ENCODE measurements at regions not wholly inside any gene's neighbourhood (a gene's known extent, or its start where the extent isn't known, plus 50 kb on each side); places are given as distances from the start of the nearest gene placed in this dataset.

DNA sequence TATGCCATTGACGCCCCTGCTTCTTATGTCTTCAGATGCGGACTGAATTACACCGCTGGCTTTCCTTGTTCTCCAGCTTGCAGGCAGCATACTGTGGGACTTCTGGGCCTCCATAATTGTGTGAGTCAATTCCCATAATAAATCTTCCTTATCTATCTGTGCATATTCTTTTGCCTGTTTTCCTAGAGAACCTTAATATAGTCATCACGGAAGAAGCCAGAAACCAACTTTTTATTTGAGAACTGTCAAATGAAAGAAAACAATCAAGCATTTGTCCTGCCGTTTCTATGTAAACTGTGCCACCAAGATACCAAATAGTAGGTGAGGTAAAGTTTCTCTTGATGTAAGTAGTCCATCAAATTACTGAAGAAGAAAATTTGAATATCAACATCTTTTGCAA is 51.8 kb upstream of the B3GALNT1 start:
- Histone ChIP-seq H3K27ac (no peak overlapping the region), H3K4me2 (no peak overlapping the region), H3K4me1 (no peaks in the 10 kb centered on the region), H3K9me3 (no peaks in the 10 kb centered on the region), H3K4me3 (no peak overlapping the region)
- POLR2A ChIA-PET = no interaction called here
- WGBS (ENCODE audit: missing lambda C conversion rate) = 64% methylated on average over 5 of the region's 5 CpGs
- CTCF ChIA-PET = no interaction called here
- DNase-seq (ENCODE audit: low read depth in 1 of 2, low spot score in 1 of 2) (no peak), ATAC-seq (no peak), FAIRE-seq (no peak)
- TF ChIP-seq HEYL (CRISPR knock-in tag; IDR thresholded peaks at IDR 0.05) (no peak), KDM1A (IDR thresholded peaks at IDR 0.05; ENCODE audit: low read depth) (no peak), TP53 (CRISPR knock-in tag; IDR thresholded peaks at IDR 0.05) (no peak), JUN (IDR thresholded peaks at IDR 0.05) (no peak), FOSL2 (IDR thresholded peaks at IDR 0.05) (no peak), FOSL2 (CRISPR knock-in tag; IDR thresholded peaks at IDR 0.05) (no peak), MAFK (IDR thresholded peaks at IDR 0.05; ENCODE audit: partially characterized antibody) (no peak), PHF8 (IDR thresholded peaks at IDR 0.05; ENCODE audit: borderline replicate concordance, low read depth) (no peak), CBX2 (IDR thresholded peaks at IDR 0.05; ENCODE audit: borderline replicate concordance, low read depth) (no peak)
- TF ChIP-seq, protein P1, sequence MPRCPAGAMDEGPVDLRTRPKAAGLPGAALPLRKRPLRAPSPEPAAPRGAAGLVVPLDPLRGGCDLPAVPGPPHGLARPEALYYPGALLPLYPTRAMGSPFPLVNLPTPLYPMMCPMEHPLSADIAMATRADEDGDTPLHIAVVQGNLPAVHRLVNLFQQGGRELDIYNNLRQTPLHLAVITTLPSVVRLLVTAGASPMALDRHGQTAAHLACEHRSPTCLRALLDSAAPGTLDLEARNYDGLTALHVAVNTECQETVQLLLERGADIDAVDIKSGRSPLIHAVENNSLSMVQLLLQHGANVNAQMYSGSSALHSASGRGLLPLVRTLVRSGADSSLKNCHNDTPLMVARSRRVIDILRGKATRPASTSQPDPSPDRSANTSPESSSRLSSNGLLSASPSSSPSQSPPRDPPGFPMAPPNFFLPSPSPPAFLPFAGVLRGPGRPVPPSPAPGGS (IDR thresholded peaks at IDR 0.05) = no peak
- TF ChIP-seq, protein P2, sequence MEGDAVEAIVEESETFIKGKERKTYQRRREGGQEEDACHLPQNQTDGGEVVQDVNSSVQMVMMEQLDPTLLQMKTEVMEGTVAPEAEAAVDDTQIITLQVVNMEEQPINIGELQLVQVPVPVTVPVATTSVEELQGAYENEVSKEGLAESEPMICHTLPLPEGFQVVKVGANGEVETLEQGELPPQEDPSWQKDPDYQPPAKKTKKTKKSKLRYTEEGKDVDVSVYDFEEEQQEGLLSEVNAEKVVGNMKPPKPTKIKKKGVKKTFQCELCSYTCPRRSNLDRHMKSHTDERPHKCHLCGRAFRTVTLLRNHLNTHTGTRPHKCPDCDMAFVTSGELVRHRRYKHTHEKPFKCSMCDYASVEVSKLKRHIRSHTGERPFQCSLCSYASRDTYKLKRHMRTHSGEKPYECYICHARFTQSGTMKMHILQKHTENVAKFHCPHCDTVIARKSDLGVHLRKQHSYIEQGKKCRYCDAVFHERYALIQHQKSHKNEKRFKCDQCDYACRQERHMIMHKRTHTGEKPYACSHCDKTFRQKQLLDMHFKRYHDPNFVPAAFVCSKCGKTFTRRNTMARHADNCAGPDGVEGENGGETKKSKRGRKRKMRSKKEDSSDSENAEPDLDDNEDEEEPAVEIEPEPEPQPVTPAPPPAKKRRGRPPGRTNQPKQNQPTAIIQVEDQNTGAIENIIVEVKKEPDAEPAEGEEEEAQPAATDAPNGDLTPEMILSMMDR (IDR thresholded peaks at IDR 0.05) = no peak
- TF ChIP-seq, protein P3, sequence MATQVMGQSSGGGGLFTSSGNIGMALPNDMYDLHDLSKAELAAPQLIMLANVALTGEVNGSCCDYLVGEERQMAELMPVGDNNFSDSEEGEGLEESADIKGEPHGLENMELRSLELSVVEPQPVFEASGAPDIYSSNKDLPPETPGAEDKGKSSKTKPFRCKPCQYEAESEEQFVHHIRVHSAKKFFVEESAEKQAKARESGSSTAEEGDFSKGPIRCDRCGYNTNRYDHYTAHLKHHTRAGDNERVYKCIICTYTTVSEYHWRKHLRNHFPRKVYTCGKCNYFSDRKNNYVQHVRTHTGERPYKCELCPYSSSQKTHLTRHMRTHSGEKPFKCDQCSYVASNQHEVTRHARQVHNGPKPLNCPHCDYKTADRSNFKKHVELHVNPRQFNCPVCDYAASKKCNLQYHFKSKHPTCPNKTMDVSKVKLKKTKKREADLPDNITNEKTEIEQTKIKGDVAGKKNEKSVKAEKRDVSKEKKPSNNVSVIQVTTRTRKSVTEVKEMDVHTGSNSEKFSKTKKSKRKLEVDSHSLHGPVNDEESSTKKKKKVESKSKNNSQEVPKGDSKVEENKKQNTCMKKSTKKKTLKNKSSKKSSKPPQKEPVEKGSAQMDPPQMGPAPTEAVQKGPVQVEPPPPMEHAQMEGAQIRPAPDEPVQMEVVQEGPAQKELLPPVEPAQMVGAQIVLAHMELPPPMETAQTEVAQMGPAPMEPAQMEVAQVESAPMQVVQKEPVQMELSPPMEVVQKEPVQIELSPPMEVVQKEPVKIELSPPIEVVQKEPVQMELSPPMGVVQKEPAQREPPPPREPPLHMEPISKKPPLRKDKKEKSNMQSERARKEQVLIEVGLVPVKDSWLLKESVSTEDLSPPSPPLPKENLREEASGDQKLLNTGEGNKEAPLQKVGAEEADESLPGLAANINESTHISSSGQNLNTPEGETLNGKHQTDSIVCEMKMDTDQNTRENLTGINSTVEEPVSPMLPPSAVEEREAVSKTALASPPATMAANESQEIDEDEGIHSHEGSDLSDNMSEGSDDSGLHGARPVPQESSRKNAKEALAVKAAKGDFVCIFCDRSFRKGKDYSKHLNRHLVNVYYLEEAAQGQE (IDR thresholded peaks at IDR 0.05) = no peak

DNA sequence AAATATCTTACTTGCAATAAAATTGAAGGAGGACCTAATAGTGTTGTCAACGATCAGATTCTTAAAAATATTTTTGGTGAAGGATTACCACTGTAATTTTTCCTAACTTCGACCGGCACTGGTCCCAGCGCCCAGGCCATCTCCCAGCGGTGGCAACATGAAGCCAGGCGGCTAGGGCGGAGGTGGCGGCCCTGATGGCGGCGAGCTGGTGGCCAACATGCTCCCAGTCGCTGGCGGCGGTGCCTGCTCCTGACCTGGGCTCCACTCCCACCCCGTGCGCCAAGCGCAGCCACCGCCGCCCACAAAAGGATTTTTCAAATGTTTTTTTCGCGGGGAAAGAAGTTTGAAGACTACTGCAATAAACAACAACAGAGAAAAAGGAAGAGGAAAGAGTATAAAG is 56.5 kb upstream of the B3GALNT1 start:
- ChIA-PET CTCF (no interaction called here), POLR2A (no interaction called here)
- Histone ChIP-seq H3K4me2 (no peak overlapping the region), H3K27ac (no peak overlapping the region), H3K9me3 (peaks cover 12% of the 10 kb centered on the region; the same call in 2 of the 3 replicates), H3K4me1 (no peaks in the 10 kb centered on the region), H3K4me3 (no peak overlapping the region)
- DNase-seq (ENCODE audit: low read depth in 1 of 2, low spot score in 1 of 2) = no peak
- no peak for ATAC-seq
- FAIRE-seq = no peak
- WGBS (ENCODE audit: missing lambda C conversion rate) = 80% methylated on average over 20 of the region's 20 CpGs
- TF ChIP-seq TP53 (CRISPR knock-in tag; IDR thresholded peaks at IDR 0.05) (no peak), FOXS1 (CRISPR knock-in tag; IDR thresholded peaks at IDR 0.05) (no peak)

DNA sequence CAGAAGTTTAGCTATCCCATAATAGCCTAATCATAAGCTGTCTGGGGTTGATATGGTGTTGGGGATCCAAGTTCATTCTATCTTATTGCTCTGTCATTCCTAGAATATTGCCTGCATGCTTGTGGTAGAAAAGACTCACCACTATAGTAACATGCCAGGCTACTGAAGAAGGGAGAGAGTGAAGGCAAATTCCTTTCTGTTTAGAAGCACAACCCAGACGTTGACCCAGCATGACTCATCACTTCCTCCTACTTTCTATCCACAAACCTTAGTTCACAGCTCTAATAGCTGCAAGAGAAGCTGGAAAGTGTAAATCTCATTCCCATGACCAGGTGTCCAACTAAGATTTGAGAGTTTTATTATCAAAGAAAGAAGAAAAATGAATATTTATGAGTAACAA is 57.8 kb upstream of the NMD3 start:
- no peak overlapping the region for H3K4me2 ChIP-seq
- H3K9me3 ChIP-seq = peaks cover 12% of the 10 kb centered on the region; the same call in 2 of the 3 replicates
- CTCF ChIA-PET = no interaction called here
- TF ChIP-seq FOSL2 (IDR thresholded peaks at IDR 0.05) (no peak), FOSL2 (CRISPR knock-in tag; IDR thresholded peaks at IDR 0.05) (peak; percentile 76), CBX2 (IDR thresholded peaks at IDR 0.05; ENCODE audit: borderline replicate concordance, low read depth) (no peak), GATA3 (IDR thresholded peaks at IDR 0.05; ENCODE audit: borderline replicate concordance) (no peak), NFE2L2 (conservative IDR thresholded peaks at IDR 0.05; ENCODE audit: low read length) (peak; percentile 41; the same call in 1 of the 2 replicates), MAFK (IDR thresholded peaks at IDR 0.05; ENCODE audit: partially characterized antibody) (peak; percentile 71)
- H3K4me3 ChIP-seq = no peak overlapping the region
- POLR2A ChIA-PET = no interaction called here
- H3K27ac ChIP-seq = no peak overlapping the region
- 4% methylated on average over 1 of the region's 1 CpG for WGBS (ENCODE audit: missing lambda C conversion rate)
- no peaks in the 10 kb centered on the region for H3K4me1 ChIP-seq
- DNase-seq (ENCODE audit: low read depth in 1 of 2, low spot score in 1 of 2) = peak in 1 of 2 experiments; percentile 63
- ATAC-seq = peak in 1 of 2 experiments; percentile 64; a peak in 3 of 6 replicates
- no peak for FAIRE-seq

All from A549 (cell line).